ENCODE measurements at regions not wholly inside any gene's neighbourhood (a gene's known extent, or its start where the extent isn't known, plus 50 kb on each side); places are given as distances from the start of the nearest gene placed in this dataset.

- no peak for TF ChIP-seq CTCF (IDR thresholded peaks at IDR 0.05; ENCODE audit: borderline replicate concordance)
- no peak for DNase-seq
- intact Hi-C loops (cut with micrococcal nuclease) = no loop called here
Measured at GRCh38 chr3:99485286-99485685, 153.1 kb upstream of the COL8A1 start.

GRCh38 chr3:99484871-99485270 is 153.5 kb upstream of the COL8A1 start:
- no peaks in the 10 kb centered on the region for H3K36me3 ChIP-seq
- H3K27me3 ChIP-seq (ENCODE audit: low read depth) = no peaks in the 10 kb centered on the region
- no peaks in the 10 kb centered on the region for H3K4me1 ChIP-seq
- peaks cover 28% of the 10 kb centered on the region for H3K9me3 ChIP-seq (replicated peaks)
- DNase-seq = no peak
- intact Hi-C loops (cut with micrococcal nuclease) = no loop called here
- no peak for TF ChIP-seq CTCF (IDR thresholded peaks at IDR 0.05; ENCODE audit: borderline replicate concordance)
- H3K27ac ChIP-seq (replicated peaks) = no peak overlapping the region
- H3K4me3 ChIP-seq = no peak overlapping the region

More at GRCh38 chr3:99485286-99485685, 153.1 kb upstream of the COL8A1 start:
- H3K4me1 ChIP-seq = no peaks in the 10 kb centered on the region
- H3K27ac ChIP-seq (replicated peaks) = no peak overlapping the region
- H3K36me3 ChIP-seq = no peaks in the 10 kb centered on the region
- H3K4me3 ChIP-seq = no peak overlapping the region
- no peaks in the 10 kb centered on the region for H3K27me3 ChIP-seq (ENCODE audit: low read depth)
- H3K9me3 ChIP-seq (replicated peaks) = peaks cover 33% of the 10 kb centered on the region

- DNase-seq = no peak
- no peaks in the 10 kb centered on the region for H3K36me3 ChIP-seq
- H3K9me3 ChIP-seq (replicated peaks) = peaks cover 18% of the 10 kb centered on the region
- no peak for TF ChIP-seq CTCF (IDR thresholded peaks at IDR 0.05; ENCODE audit: borderline replicate concordance)
- intact Hi-C loops (cut with micrococcal nuclease) = no loop called here
- no peaks in the 10 kb centered on the region for H3K27me3 ChIP-seq (ENCODE audit: low read depth)
- no peaks in the 10 kb centered on the region for H3K4me1 ChIP-seq
- no peak overlapping the region for H3K4me3 ChIP-seq
- H3K27ac ChIP-seq (replicated peaks) = no peak overlapping the region
Measured at GRCh38 chr3:99483841-99484240, 154.6 kb upstream of the COL8A1 start.

- H3K36me3 ChIP-seq = no peaks in the 10 kb centered on the region
- TF ChIP-seq CTCF (IDR thresholded peaks at IDR 0.05; ENCODE audit: borderline replicate concordance) = no peak
- peaks cover 16% of the 10 kb centered on the region for H3K9me3 ChIP-seq (replicated peaks)
- H3K27ac ChIP-seq (replicated peaks) = no peak overlapping the region
- no peak overlapping the region for H3K4me3 ChIP-seq
- H3K27me3 ChIP-seq (ENCODE audit: low read depth) = no peaks in the 10 kb centered on the region
- intact Hi-C loops (cut with micrococcal nuclease) = no loop called here
- H3K4me1 ChIP-seq = no peaks in the 10 kb centered on the region
- no peak for DNase-seq
Measured at GRCh38 chr3:99482191-99482590, 156.2 kb upstream of the COL8A1 start.

GRCh38 chr3:99481561-99481960 is 156.8 kb upstream of the COL8A1 start:
- H3K27me3 ChIP-seq (ENCODE audit: low read depth) = no peaks in the 10 kb centered on the region
- H3K4me3 ChIP-seq = no peak overlapping the region
- DNase-seq = no peak
- no peak for TF ChIP-seq CTCF (IDR thresholded peaks at IDR 0.05; ENCODE audit: borderline replicate concordance)
- no peaks in the 10 kb centered on the region for H3K36me3 ChIP-seq
- intact Hi-C loops (cut with micrococcal nuclease) = no loop called here
- no peaks in the 10 kb centered on the region for H3K4me1 ChIP-seq
- peaks cover 17% of the 10 kb centered on the region for H3K9me3 ChIP-seq (replicated peaks)
- no peak overlapping the region for H3K27ac ChIP-seq (replicated peaks)

GRCh38 chr3:99479768-99480167 is 158.6 kb upstream of the COL8A1 start:
- intact Hi-C loops (cut with micrococcal nuclease) = no loop called here
- Histone ChIP-seq H3K4me3 (no peak overlapping the region), H3K27me3 (ENCODE audit: low read depth) (no peaks in the 10 kb centered on the region), H3K36me3 (no peaks in the 10 kb centered on the region), H3K9me3 (replicated peaks) (peaks cover 17% of the 10 kb centered on the region), H3K27ac (replicated peaks) (no peak overlapping the region), H3K4me1 (no peaks in the 10 kb centered on the region)
- no peak for TF ChIP-seq CTCF (IDR thresholded peaks at IDR 0.05; ENCODE audit: borderline replicate concordance)
- DNase-seq = no peak

All from left ventricle myocardium inferior (tissue), 1 donor.